HFFc6 (cell line): ENCODE measurements at regions not wholly inside any gene's neighbourhood (a gene's known extent, or its start where the extent isn't known, plus 50 kb on each side); places are given as distances from the start of the nearest gene placed in this dataset.

Source experiments
- DNase-seq: peaks from one replicate; pipeline ENCODE4 v3.0.0-alpha.2; 2018
- H3K27ac Mint-ChIP-seq: 2 replicates; pipeline ENCODE4 v1.8.0; 2020; ENCODE audit warnings: mild to moderate bottlenecking, mixed read lengths
- H3K27me3 Mint-ChIP-seq: 2 replicates; pipeline ENCODE4 v1.8.0; 2021; ENCODE audit warnings: mild to moderate bottlenecking, moderate library complexity, mixed read lengths; ENCODE audit not compliant: insufficient read depth
- H3K36me3 Mint-ChIP-seq: 2 replicates; pipeline ENCODE4 v1.8.0; 2021; ENCODE audit warnings: low read depth, mixed read lengths
- H3K4me1 Mint-ChIP-seq: 2 replicates; pipeline ENCODE4 v1.8.0; 2020; ENCODE audit warnings: low read depth, mixed read lengths
- H3K4me3 Mint-ChIP-seq: 2 replicates; pipeline ENCODE4 v1.8.0; 2020; ENCODE audit warnings: mild to moderate bottlenecking, moderate library complexity, mixed read lengths
- H3K9me3 Mint-ChIP-seq: 2 replicates; pipeline ENCODE4 v1.8.0; 2020; ENCODE audit warnings: mild to moderate bottlenecking, mixed read lengths
- TF ChIP-seq, protein P1 (sequence below): fragments of 200-600 bp; sonication (generic); IDR thresholded peaks from 2 replicates; pipeline ENCODE4 v1.5.0; 2021; ENCODE audit warnings: antibody characterized with exemption, mild to moderate bottlenecking

DNA sequence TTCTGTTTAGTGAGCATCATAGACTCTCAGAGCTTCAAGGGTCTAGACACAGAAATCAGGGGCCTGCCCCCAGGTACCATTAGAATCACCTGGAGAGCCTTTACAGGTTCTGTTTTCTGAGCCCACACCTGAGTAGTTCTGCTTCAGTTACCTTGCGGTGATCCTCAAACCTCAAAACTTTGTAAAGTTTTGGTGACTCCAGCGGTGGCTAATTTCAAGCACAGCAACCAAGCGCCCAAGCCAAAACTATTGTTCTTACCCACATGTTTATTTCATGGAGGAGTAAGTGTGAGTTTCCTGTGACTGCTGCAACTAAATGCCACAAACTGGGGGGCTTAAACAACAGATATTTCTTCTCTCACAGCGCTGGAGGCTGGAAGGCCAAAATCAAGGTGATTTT, 108.9 kb downstream of the FOXD1 start:
- TF ChIP-seq, protein P1, sequence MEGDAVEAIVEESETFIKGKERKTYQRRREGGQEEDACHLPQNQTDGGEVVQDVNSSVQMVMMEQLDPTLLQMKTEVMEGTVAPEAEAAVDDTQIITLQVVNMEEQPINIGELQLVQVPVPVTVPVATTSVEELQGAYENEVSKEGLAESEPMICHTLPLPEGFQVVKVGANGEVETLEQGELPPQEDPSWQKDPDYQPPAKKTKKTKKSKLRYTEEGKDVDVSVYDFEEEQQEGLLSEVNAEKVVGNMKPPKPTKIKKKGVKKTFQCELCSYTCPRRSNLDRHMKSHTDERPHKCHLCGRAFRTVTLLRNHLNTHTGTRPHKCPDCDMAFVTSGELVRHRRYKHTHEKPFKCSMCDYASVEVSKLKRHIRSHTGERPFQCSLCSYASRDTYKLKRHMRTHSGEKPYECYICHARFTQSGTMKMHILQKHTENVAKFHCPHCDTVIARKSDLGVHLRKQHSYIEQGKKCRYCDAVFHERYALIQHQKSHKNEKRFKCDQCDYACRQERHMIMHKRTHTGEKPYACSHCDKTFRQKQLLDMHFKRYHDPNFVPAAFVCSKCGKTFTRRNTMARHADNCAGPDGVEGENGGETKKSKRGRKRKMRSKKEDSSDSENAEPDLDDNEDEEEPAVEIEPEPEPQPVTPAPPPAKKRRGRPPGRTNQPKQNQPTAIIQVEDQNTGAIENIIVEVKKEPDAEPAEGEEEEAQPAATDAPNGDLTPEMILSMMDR: no peak
- peaks cover 11% of the 10 kb centered on the region; the same call in 1 of the 2 replicates for H3K27me3 Mint-ChIP-seq
- no peaks in the 10 kb centered on the region for H3K36me3 Mint-ChIP-seq
- H3K4me3 Mint-ChIP-seq: no peak overlapping the region
- H3K9me3 Mint-ChIP-seq: peaks cover 5% of the 10 kb centered on the region; the same call in 1 of the 2 replicates
- DNase-seq: no peak
- H3K27ac Mint-ChIP-seq: 0 out of 2 replicates have a peak overlapping the region, but pooled peaks have one; percentile 7
- H3K4me1 Mint-ChIP-seq: peaks cover 37% of the 10 kb centered on the region

DNA sequence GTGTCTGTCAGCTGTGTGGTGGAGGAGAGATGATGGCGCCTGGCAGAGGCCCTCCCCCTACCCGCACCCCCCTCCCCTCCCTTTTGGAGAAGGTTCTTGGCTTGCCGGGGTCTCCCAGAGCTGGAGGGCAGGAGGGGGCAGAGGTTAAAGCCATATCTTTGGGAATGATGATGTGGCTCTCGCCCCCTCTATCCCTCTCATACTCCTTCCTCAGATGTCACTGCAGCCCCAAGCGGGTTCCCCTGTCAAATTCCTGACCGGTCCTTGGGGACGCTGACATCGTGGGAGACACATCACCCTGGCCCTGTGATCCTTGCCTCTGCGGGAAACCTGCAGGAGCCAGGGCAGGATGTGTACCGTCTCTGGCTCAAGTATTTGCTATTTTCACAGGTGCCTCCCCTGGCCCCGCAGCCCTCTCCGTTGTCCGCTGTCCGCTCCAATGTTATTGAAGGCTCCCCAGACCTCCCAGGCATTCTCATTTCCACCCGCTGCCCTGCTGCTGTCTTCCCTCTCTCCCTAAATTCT, 109.5 kb downstream of the FOXD1 start:
- Mint-ChIP-seq H3K36me3 (no peaks in the 10 kb centered on the region), H3K9me3 (peaks cover 5% of the 10 kb centered on the region; the same call in 1 of the 2 replicates), H3K27me3 (peaks cover 11% of the 10 kb centered on the region; the same call in 1 of the 2 replicates), H3K4me1 (peaks cover 37% of the 10 kb centered on the region), H3K4me3 (no peak overlapping the region), H3K27ac (0 out of 2 replicates have a peak overlapping the region, but pooled peaks have one; percentile 59)
- TF ChIP-seq, protein P1: no peak
- no peak for DNase-seq

DNA sequence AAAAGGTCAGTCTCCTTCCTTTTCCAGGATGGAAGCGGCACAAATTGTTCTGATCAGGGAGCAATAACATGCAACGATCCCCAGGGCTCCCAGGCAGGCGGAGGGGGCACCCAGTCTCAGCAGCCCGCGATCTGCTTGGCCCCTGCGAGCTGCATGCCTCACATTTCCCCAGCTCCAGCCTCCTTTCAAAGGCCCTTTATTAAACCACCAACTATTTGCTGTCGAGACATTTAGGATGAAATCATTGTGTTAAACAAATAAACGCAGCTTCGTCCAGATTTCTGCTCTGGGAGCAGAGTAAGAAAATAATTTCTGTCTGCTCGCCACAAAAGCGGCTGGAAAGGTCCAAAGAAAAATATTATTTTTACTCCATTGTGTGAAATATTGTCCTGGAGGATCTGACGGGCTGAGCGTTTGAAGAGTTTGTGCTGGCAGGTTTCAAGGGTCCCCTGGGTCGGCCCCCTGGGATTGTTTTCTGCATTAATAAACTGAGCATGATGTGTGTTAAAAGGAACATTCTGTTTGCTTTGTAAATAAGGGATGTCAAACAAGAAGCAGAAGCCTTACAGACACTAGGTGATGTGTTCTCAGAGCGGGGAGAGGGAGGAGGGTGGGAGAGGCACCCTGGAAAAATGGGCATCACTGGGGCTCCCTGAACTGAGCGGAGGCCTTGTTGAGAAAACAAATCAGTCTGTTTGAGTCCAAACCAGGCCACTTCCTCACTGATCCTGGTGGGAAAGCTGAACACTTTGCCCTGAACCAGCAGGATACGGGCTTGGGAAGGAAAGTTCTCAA, 110.1 kb downstream of the FOXD1 start:
- TF ChIP-seq, protein P1: no peak
- peaks cover 37% of the 10 kb centered on the region for H3K4me1 Mint-ChIP-seq
- no peaks in the 10 kb centered on the region for H3K36me3 Mint-ChIP-seq
- peak; percentile 26 for DNase-seq
- H3K27me3 Mint-ChIP-seq: peaks cover 11% of the 10 kb centered on the region; the same call in 1 of the 2 replicates
- peak overlapping the region; percentile 67; the same call in 1 of the 2 replicates for H3K4me3 Mint-ChIP-seq
- peaks cover 5% of the 10 kb centered on the region; the same call in 1 of the 2 replicates for H3K9me3 Mint-ChIP-seq
- peak overlapping the region; percentile 59; the same call in 1 of the 2 replicates for H3K27ac Mint-ChIP-seq

DNA sequence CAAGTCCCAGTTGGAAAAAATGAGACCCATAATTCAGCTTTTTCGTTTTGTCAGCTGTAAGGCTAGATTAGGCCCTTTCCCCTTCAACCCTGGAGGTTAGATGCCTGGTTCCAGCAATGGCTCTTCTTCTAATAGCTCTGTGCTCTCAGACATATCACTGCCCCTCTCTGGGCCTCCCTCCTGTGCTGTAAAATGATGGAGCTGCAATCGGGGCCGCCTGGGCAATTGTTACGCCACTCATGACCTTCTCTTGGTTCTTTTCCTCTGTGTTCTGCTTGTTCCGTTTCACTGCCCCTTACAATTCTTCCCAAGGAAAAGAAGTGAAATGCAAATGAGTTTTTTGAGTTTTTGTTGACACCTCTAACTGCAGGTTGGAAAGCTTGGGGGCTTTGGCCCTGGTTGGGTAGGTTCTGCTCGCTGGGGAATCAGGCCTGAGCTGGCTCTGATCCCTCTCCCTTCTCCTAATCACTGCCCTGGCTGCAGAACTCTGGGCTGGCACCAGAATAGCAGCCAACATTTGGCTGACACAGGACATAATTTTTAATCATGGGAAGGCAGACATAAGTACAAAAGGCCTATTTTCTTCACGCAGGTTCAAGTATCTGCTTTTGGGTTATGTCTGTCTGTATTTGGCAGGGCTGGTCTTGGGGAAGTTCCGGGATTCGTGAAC, 110.9 kb downstream of the FOXD1 start:
- TF ChIP-seq, protein P1: no peak
- Mint-ChIP-seq H3K27me3 (peaks cover 5% of the 10 kb centered on the region; the same call in 1 of the 2 replicates), H3K36me3 (peaks cover under 1% of the 10 kb centered on the region; the same call in 1 of the 2 replicates), H3K4me3 (peak overlapping the region; percentile 67; the same call in 1 of the 2 replicates), H3K9me3 (peaks cover 6% of the 10 kb centered on the region; the same call in 1 of the 2 replicates), H3K27ac (peak overlapping the region; percentile 59; the same call in 1 of the 2 replicates), H3K4me1 (peaks cover 37% of the 10 kb centered on the region)
- DNase-seq: no peak

DNA sequence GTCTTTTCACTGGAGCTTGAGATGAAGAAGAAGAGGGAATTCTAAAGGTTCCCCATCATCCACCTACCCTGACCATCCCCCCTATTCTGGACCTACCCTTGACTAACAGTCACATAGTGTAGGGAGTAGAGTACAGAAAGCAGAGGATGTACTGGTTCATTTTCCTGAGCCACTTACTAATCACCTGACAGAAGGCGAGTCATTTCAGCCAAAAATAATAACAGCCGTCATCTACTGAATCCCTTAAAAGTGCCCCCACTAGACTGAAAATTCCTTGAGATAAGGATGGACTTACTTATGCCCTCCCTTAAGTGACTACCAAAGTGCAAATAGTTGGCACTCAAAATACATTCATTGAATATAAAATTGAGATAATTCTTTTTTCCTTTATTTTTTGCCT, 112.2 kb downstream of the FOXD1 start:
- peaks cover 5% of the 10 kb centered on the region; the same call in 1 of the 2 replicates for H3K27me3 Mint-ChIP-seq
- no peak for DNase-seq

More for the DNA sequence above, 112.2 kb downstream of the FOXD1 start:
- Mint-ChIP-seq H3K9me3 (peaks cover 19% of the 10 kb centered on the region), H3K4me3 (no peak overlapping the region), H3K27ac (no peak overlapping the region), H3K4me1 (peaks cover 49% of the 10 kb centered on the region), H3K36me3 (peaks cover 15% of the 10 kb centered on the region)
- TF ChIP-seq, protein P1: no peak
